Smooth muscle cell (in vitro differentiated cells): ENCODE measurements at regions not wholly inside any gene's neighbourhood (a gene's known extent, or its start where the extent isn't known, plus 50 kb on each side); places are given as distances from the start of the nearest gene placed in this dataset. TPM values are rescaled to one million over a fixed set of nuclear protein-coding genes. Genes with fewer than 3 reads are reported as not detected.
"Not testable (repeated sequence)": the region's sequence is repeated elsewhere in the genome, so short reads cannot be mapped to it uniquely, and the experiment has no call there.

Experiments used
- DNase-seq: peaks from one replicate; lab custom pipeline; 2025; ENCODE audit not compliant: unreplicated experiment; lab: John Stamatoyannopoulos, UW
- H2AFZ ChIP-seq: fragments of 200-600 bp; sonication (generic); 2 replicates; pipeline ENCODE4 v1.6.0; 2016; ENCODE audit warnings: antibody characterized with exemption, low read depth, mild to moderate bottlenecking
- H3F3A ChIP-seq: fragments of 200-600 bp; sonication (generic); 2 replicates; pipeline ENCODE4 v1.6.0; 2017; ENCODE audit warnings: antibody characterized with exemption, low read depth
- H3K27ac ChIP-seq: fragments of 200-600 bp; sonication (generic); 2 replicates; pipeline ENCODE4 v1.5.1; 2016; ENCODE audit warnings: low read depth, mild to moderate bottlenecking
- H3K27me3 ChIP-seq: fragments of 200-600 bp; sonication (generic); 2 replicates; pipeline ENCODE4 v1.6.1; 2016; ENCODE audit warnings: low read depth, mild to moderate bottlenecking
- H3K36me3 ChIP-seq: fragments of 200-600 bp; sonication (generic); 2 replicates; pipeline ENCODE4 v1.5.1; 2016; ENCODE audit warnings: low read depth
- H3K4me1 ChIP-seq: fragments of 200-600 bp; sonication (generic); 2 replicates; pipeline ENCODE4 v1.5.1; 2016; ENCODE audit warnings: low read depth
- H3K4me2 ChIP-seq: fragments of 200-600 bp; sonication (generic); 2 replicates; pipeline ENCODE4 v1.6.0; 2016; ENCODE audit warnings: mild to moderate bottlenecking
- H3K4me3 ChIP-seq: fragments of 200-600 bp; sonication (generic); 2 replicates; pipeline ENCODE4 v1.5.1; 2016; ENCODE audit warnings: mild to moderate bottlenecking
- H3K79me2 ChIP-seq: fragments of 200-600 bp; sonication (generic); 2 replicates; pipeline ENCODE4 v1.6.0; 2016; ENCODE audit warnings: low read depth, mild to moderate bottlenecking
- H3K9ac ChIP-seq: fragments of 200-600 bp; sonication (generic); 2 replicates; pipeline ENCODE4 v1.6.0; 2016; ENCODE audit warnings: low read depth
- H3K9me3 ChIP-seq: fragments of 200-600 bp; sonication (generic); replicated peaks from 2 replicates; pipeline ENCODE4 v1.5.1; 2016; ENCODE audit warnings: low read depth
- H4K20me1 ChIP-seq: fragments of 200-600 bp; sonication (generic); 2 replicates; pipeline ENCODE4 v1.6.0; 2016; ENCODE audit warnings: low read depth
- WGBS: methylation state at CpG from one replicate; pipeline ENCODE4 v1.1.7; 2016; ENCODE audit warnings: low lambda C conversion rate; 5-methylcytosine and 5-hydroxymethylcytosine counted together
- microRNA-seq: library from miRNA; unstranded; fragments of <30 nt; microRNA quantifications from one replicate; pipeline ENCODE4, GENCODE V29; 2016; ENCODE audit warnings: borderline number of aligned reads
- small RNA-seq: library from RNA; depleted of rRNA; stranded (forward); fragments of <200 nt; gene quantifications from one replicate; pipeline ENCODE3, GENCODE V24; 2014
- TF ChIP-seq, protein P1 (sequence below): fragments of 200-600 bp; sonication (generic); IDR thresholded peaks from 2 replicates; pipeline ENCODE4 v1.5.1; 2017; ENCODE audit warnings: borderline replicate concordance, mild to moderate bottlenecking, antibody characterized with exemption; ENCODE audit not compliant: insufficient read depth, poor library complexity, severe bottlenecking

GRCh38 chr4:174387721-174388120 lies 104.0 kb downstream of the CEP44 start:
- no peak overlapping the region for H3K4me3 ChIP-seq
- H2AFZ ChIP-seq = no peak overlapping the region
- no peak overlapping the region for H3K4me2 ChIP-seq
- WGBS = 93% methylated on average over 3 of the region's 3 CpGs
- H3K9ac ChIP-seq = no peak overlapping the region
- H3K27me3 ChIP-seq = no peaks in the 10 kb centered on the region
- H3K27ac ChIP-seq = no peak overlapping the region
- H3K79me2 ChIP-seq = no peaks in the 10 kb centered on the region
- no peaks in the 10 kb centered on the region for H4K20me1 ChIP-seq
- TF ChIP-seq, protein P1, sequence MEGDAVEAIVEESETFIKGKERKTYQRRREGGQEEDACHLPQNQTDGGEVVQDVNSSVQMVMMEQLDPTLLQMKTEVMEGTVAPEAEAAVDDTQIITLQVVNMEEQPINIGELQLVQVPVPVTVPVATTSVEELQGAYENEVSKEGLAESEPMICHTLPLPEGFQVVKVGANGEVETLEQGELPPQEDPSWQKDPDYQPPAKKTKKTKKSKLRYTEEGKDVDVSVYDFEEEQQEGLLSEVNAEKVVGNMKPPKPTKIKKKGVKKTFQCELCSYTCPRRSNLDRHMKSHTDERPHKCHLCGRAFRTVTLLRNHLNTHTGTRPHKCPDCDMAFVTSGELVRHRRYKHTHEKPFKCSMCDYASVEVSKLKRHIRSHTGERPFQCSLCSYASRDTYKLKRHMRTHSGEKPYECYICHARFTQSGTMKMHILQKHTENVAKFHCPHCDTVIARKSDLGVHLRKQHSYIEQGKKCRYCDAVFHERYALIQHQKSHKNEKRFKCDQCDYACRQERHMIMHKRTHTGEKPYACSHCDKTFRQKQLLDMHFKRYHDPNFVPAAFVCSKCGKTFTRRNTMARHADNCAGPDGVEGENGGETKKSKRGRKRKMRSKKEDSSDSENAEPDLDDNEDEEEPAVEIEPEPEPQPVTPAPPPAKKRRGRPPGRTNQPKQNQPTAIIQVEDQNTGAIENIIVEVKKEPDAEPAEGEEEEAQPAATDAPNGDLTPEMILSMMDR = no peak
- DNase-seq = no peak
- H3K4me1 ChIP-seq = no peaks in the 10 kb centered on the region
- H3F3A ChIP-seq = no peaks in the 10 kb centered on the region
- no peaks in the 10 kb centered on the region for H3K9me3 ChIP-seq
- no peaks in the 10 kb centered on the region for H3K36me3 ChIP-seq

DNA sequence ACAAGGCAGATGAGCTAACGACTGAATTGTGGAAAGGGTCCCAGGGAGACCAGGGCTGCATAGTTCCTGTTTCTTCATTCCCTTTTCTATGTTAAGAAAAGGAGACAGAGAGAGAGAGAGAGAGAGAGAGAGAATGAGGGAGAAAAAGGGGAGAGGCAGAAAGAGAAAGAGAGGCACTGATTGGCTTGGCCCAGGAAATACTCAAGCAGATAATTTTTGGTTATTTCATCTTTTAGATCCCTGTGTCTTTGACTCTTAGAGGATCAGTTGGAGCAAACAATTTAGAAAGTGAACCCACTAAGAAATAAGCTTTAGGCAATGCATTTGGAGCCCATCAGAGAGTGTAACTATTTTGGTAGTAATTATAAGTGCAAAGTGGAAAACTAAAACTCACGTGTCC lies 103.4 kb downstream of the CEP44 start:
- Histone ChIP-seq H3K4me1 (no peaks in the 10 kb centered on the region), H3K27me3 (no peaks in the 10 kb centered on the region), H3F3A (no peaks in the 10 kb centered on the region), H3K4me3 (no peak overlapping the region), H3K4me2 (no peak overlapping the region), H3K79me2 (no peaks in the 10 kb centered on the region), H3K9me3 (no peaks in the 10 kb centered on the region), H3K9ac (no peak overlapping the region), H3K36me3 (no peaks in the 10 kb centered on the region), H4K20me1 (no peaks in the 10 kb centered on the region), H3K27ac (no peak overlapping the region), H2AFZ (peak overlapping the region; percentile 65)
- no peak for DNase-seq
- 72% methylated on average over 2 of the region's 2 CpGs for WGBS
- TF ChIP-seq, protein P1 = no peak

- TF ChIP-seq, protein P1 = no peak
- Histone ChIP-seq H3K36me3 (no peaks in the 10 kb centered on the region), H3K4me1 (no peaks in the 10 kb centered on the region), H3K79me2 (no peaks in the 10 kb centered on the region), H3K4me2 (no peak overlapping the region), H3K4me3 (no peak overlapping the region), H3K27me3 (no peaks in the 10 kb centered on the region), H4K20me1 (no peaks in the 10 kb centered on the region), H3K9ac (no peak overlapping the region), H3F3A (no peaks in the 10 kb centered on the region), H2AFZ (no peak overlapping the region), H3K27ac (no peak overlapping the region), H3K9me3 (no peaks in the 10 kb centered on the region)
- WGBS = 73% methylated on average over 6 of the region's 6 CpGs
- no peak for DNase-seq
Measured at GRCh38 chr4:174383783-174384182, 100.1 kb downstream of the CEP44 start.

- DNase-seq, H4K20me1 ChIP-seq, H3K4me1 ChIP-seq, H3K4me3 ChIP-seq, H3K27ac ChIP-seq, H3K27me3 ChIP-seq, H3K9me3 ChIP-seq, H3K36me3 ChIP-seq, H3K79me2 ChIP-seq, H3K9ac ChIP-seq, H3F3A ChIP-seq, H2AFZ ChIP-seq: not testable (repeated sequence)
- H3K4me2 ChIP-seq = peak overlapping the region; percentile 40
- 20% methylated on average over 6 of the region's 6 CpGs for WGBS
Measured at GRCh38 chr4:174382938-174383605, 99.4 kb downstream of the CEP44 start.

Small RNAs in the stretch of these regions (microRNA-seq; reads per million reads assigned to microRNA genes)
- not detected for gene MIR4276

Small RNAs in the stretch of these regions (small RNA-seq; reads per million reads assigned to genes)
- not detected for gene MIR4276
